Sigmoid colon (tissue), 6 donors: ENCODE measurements at regions not wholly inside any gene's neighbourhood (a gene's known extent, or its start where the extent isn't known, plus 50 kb on each side); places are given as distances from the start of the nearest gene placed in this dataset.

ENCODE experiments used
- DNase-seq: peaks from one replicate; pipeline ENCODE4 v3.0.0-alpha.2; 2019
- H3K27ac ChIP-seq, 4 donors: fragments of 200-600 bp; sonication (generic); one replicate each; pipeline ENCODE4 v1.5.1; 2016 to 2019; ENCODE audit warnings: mild to moderate bottlenecking in 1 of 4
- H3K27me3 ChIP-seq, 3 donors: fragments of 200-600 bp; sonication (generic); one replicate each; pipeline ENCODE4 v1.5.1; 2019; ENCODE audit warnings: mild to moderate bottlenecking in 1 of 3
- H3K36me3 ChIP-seq, 4 donors: fragments of 200-600 bp; sonication (generic); one replicate each; pipeline ENCODE4 v1.5.1; 2016 to 2019
- H3K4me1 ChIP-seq, 4 donors: fragments of 200-600 bp; sonication (generic); one replicate each; pipeline ENCODE4 v1.5.1; 2017 to 2019
- H3K4me3 ChIP-seq, 4 donors: fragments of 200-600 bp; sonication (generic); one replicate each; pipeline ENCODE4 v1.5.1; 2017 to 2019; ENCODE audit warnings: mild to moderate bottlenecking in 2 of 4, moderate library complexity in 1 of 4
- H3K9me3 ChIP-seq, 4 donors: fragments of 200-600 bp in 3 of 4; sonication (generic) in 3 of 4; one replicate each; pipeline versions ENCODE4 v1.5.1 to v1.6.1; 2013 to 2019
- CTCF ChIP-seq, 4 experiments: fragments of 450-650 bp in 3 of 4; fragments of 200-600 bp in 1 of 4; IDR thresholded peaks; one replicate each; pipeline ENCODE4 v1.5.1; 2016 to 2019; ENCODE audit warnings: antibody characterized with exemption in 4 of 4, mild to moderate bottlenecking in 3 of 4, moderate library complexity in 2 of 4
- EP300 ChIP-seq, 4 donors: sonication (generic); formaldehyde crosslinking; IDR thresholded peaks; one replicate each; pipeline ENCODE4 v1.6.1; 2017; ENCODE audit warnings: antibody characterized with exemption in 4 of 4
- POLR2A ChIP-seq, 2 donors: fragments of 450-650 bp; IDR thresholded peaks; one replicate each; pipeline ENCODE4 v1.6.1; 2016; ENCODE audit warnings: antibody characterized with exemption in 2 of 2, mild to moderate bottlenecking in 2 of 2, moderate library complexity in 2 of 2
- POLR2AphosphoS5 ChIP-seq, 4 donors: sonication (generic); formaldehyde crosslinking; IDR thresholded peaks; one replicate each; pipeline ENCODE4 v1.6.1; 2017; ENCODE audit warnings: antibody characterized with exemption in 4 of 4
- WGBS, 2 donors: extraction: QIAGEN DNeasy Blood & Tissue Kit; methylation state at CpG; one replicate each; pipeline ENCODE4 v1.1.7; 2013; 5-methylcytosine and 5-hydroxymethylcytosine counted together
- intact Hi-C: fragments of 100-400 bp; cut with DNase I; formaldehyde crosslinking; loops from one replicate; pipeline ENCODE4 v1.15.1; 2023
- donor health status: healthy with polysubstance abuse.
- donor health status: healthy.

DNA sequence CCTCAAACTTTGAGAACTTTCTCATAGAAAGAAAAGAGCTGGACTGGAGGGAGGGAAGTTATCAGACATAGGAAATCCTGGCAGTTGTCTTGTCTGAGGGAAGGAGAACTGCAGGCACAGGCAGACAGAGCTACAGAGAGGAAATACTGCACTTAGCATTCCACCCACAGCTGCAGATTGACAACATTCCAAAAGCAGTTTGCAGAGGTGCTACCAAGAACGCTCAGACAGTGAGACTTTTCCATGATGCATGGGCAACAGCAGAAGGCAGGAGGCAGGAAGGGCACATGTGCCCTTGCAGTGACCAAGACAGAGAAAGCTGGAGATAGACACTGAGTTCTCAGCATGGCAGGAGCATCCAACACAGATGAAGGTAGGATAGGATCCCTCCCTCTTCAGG, 327.5 kb upstream of the ZNF462 start:
- Histone ChIP-seq H3K9me3 (no peaks in the 10 kb centered on the region), H3K4me1 (peaks cover 0 to 6% (median 2%) of the 10 kb centered on the region in 4 donors), H3K27me3 (no peaks in the 10 kb centered on the region), H3K27ac (no peak overlapping the region), H3K36me3 (no peaks in the 10 kb centered on the region), H3K4me3 (no peak overlapping the region)
- 9 to 18% methylated on average over 1 of the region's 1 CpG for WGBS, 2 donors
- DNase-seq: no peak
- intact Hi-C loops: no loop called here
- TF ChIP-seq POLR2A (IDR thresholded peaks at IDR 0.05): no peak
- no peak for TF ChIP-seq EP300 (IDR thresholded peaks at IDR 0.05)
- no peak for TF ChIP-seq POLR2AphosphoS5 (IDR thresholded peaks at IDR 0.05)
- TF ChIP-seq CTCF (IDR thresholded peaks at IDR 0.05): no peak

GRCh38 chr9:106557996-106558667, 304.8 kb upstream of the ZNF462 start:
- no peak for DNase-seq
- Histone ChIP-seq H3K27ac (no peak overlapping the region), H3K4me1 (no peaks in the 10 kb centered on the region), H3K36me3 (no peaks in the 10 kb centered on the region), H3K27me3 (no peaks in the 10 kb centered on the region), H3K9me3 (peaks cover 0 to 2% (median 0%) of the 10 kb centered on the region in 4 donors), H3K4me3 (no peak overlapping the region)
- TF ChIP-seq POLR2AphosphoS5 (IDR thresholded peaks at IDR 0.05) (no peak), CTCF (IDR thresholded peaks at IDR 0.05) (no peak), EP300 (IDR thresholded peaks at IDR 0.05) (no peak), POLR2A (IDR thresholded peaks at IDR 0.05) (no peak)
- intact Hi-C loops: no loop called here
- WGBS, 2 donors: 80 to 90% methylated on average over 11 of the region's 11 CpGs

- H3K27ac ChIP-seq: no peak overlapping the region
- no peak for DNase-seq
- 94 to 97% methylated on average over 1 of the region's 1 CpG for WGBS, 2 donors
- intact Hi-C loops: no loop called here
- no peaks in the 10 kb centered on the region for H3K36me3 ChIP-seq
- H3K9me3 ChIP-seq: no peaks in the 10 kb centered on the region
- H3K27me3 ChIP-seq: no peaks in the 10 kb centered on the region
- TF ChIP-seq CTCF (IDR thresholded peaks at IDR 0.05) (no peak), POLR2AphosphoS5 (IDR thresholded peaks at IDR 0.05) (no peak), POLR2A (IDR thresholded peaks at IDR 0.05) (no peak), EP300 (IDR thresholded peaks at IDR 0.05) (no peak)
- no peaks in the 10 kb centered on the region for H3K4me1 ChIP-seq
- no peak overlapping the region for H3K4me3 ChIP-seq
Measured at GRCh38 chr9:106560540-106560939, 302.4 kb upstream of the ZNF462 start.

- Histone ChIP-seq H3K27ac (peak overlapping the region in 3 of 4 donors; percentile 62 to 78 (median 69)), H3K9me3 (no peaks in the 10 kb centered on the region), H3K4me3 (no peak overlapping the region), H3K27me3 (no peaks in the 10 kb centered on the region), H3K36me3 (no peaks in the 10 kb centered on the region), H3K4me1 (peaks cover 0 to 29% (median 22%) of the 10 kb centered on the region in 4 donors)
- DNase-seq: no peak
- intact Hi-C loops: no loop called here
- 76 to 88% methylated on average over 5 of the region's 5 CpGs for WGBS, 2 donors
- TF ChIP-seq CTCF (IDR thresholded peaks at IDR 0.05): no peak
Measured at GRCh38 chr9:106575823-106576222, 287.1 kb upstream of the ZNF462 start.

DNA sequence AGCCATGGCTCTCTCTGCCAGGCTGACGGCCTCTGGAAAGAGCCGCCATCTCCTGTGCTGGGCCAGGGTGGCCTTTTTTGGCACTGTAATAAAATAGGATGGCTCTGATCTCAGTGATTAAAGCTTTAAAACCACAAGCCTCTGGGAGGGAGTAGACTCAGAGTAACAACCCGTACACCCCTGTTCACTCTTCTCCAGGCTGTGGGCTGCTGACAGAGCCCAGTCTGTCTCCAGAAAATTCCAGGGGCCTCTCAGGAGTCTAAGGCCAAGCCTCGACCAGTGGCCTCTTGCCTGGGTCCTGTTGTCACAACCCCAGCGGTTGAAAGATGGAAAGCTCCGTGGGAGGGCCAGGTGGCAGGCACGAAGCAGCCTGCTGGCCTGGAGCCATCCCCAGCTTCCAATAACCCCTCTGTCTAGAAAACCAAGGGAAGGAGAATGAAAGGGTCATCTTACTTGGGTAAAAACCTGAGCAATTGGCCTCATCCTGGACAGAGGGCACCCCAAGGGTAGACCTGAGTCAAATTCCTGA, 286.7 kb upstream of the ZNF462 start:
- intact Hi-C loops: no loop called here
- TF ChIP-seq POLR2A (IDR thresholded peaks at IDR 0.05) (no peak), POLR2AphosphoS5 (IDR thresholded peaks at IDR 0.05) (no peak), EP300 (IDR thresholded peaks at IDR 0.05) (no peak), CTCF (IDR thresholded peaks at IDR 0.05) (no peak)

More for the DNA sequence above, 286.7 kb upstream of the ZNF462 start:
- Histone ChIP-seq H3K4me3 (no peak overlapping the region), H3K27ac (peak overlapping the region in 3 of 4 donors; percentile 62 to 78 (median 69)), H3K9me3 (no peaks in the 10 kb centered on the region), H3K4me1 (peaks cover 0 to 29% (median 22%) of the 10 kb centered on the region in 4 donors), H3K27me3 (no peaks in the 10 kb centered on the region), H3K36me3 (no peaks in the 10 kb centered on the region)
- DNase-seq: no peak
- WGBS, 2 donors: 82 to 83% methylated on average over 7 of the region's 7 CpGs
